ENCODE measurements at regions not wholly inside any gene's neighbourhood (a gene's known extent, or its start where the extent isn't known, plus 50 kb on each side); places are given as distances from the start of the nearest gene placed in this dataset.

- Histone ChIP-seq H3K27ac (no peak overlapping the region), H4K20me1 (ENCODE audit: insufficient read depth) (no peaks in the 10 kb centered on the region), H3K79me2 (ENCODE audit: low read depth) (no peaks in the 10 kb centered on the region), H3K36me3 (ENCODE audit: low read depth) (no peaks in the 10 kb centered on the region), H3K27me3 (ENCODE audit: insufficient read depth, low read depth) (peaks cover 32% of the 10 kb centered on the region), H3K4me3 (no peak overlapping the region), H2AFZ (no peak overlapping the region), H3K9me2 (ENCODE audit: insufficient read depth) (no peaks in the 10 kb centered on the region), H3K4me1 (replicated peaks; ENCODE audit: insufficient read depth) (no peaks in the 10 kb centered on the region), H3K4me2 (no peak overlapping the region), H3F3A (ENCODE audit: insufficient read depth, low read depth) (no peaks in the 10 kb centered on the region), H3K9me3 (ENCODE audit: insufficient read depth, low read depth) (no peaks in the 10 kb centered on the region)
- intact Hi-C loops (cut with micrococcal nuclease; ENCODE audit: unreplicated experiment): no loop called here
- BruUV-seq (replicated peaks): no TSS peak
- no peak for TF ChIP-seq CTCF (conservative IDR thresholded peaks at IDR 0.05)
- no peak for TF ChIP-seq EZH2 (IDR thresholded peaks at IDR 0.05; ENCODE audit: low read depth)
- ChIA-PET POLR2A (ENCODE audit: unreplicated experiment) (no interaction called here), CTCF (interaction anchor here (0.7 kb wide), 1 partner anchor 52 kb away, joined by 3 read pairs; no protein-coding TSS in a partner anchor)
- DNase-seq: peak in 1 of 2 experiments; percentile 14
These were observed 98.1 kb downstream of the LRRC30 start for GRCh38 chr18:7329016-7329415.

GRCh38 chr18:7332452-7332851 lies 101.6 kb downstream of the LRRC30 start:
- no TSS peak for BruUV-seq (replicated peaks)
- no peaks in the 10 kb centered on the region for H3K36me3 ChIP-seq (ENCODE audit: low read depth)
- POLR2A ChIA-PET (ENCODE audit: unreplicated experiment): no interaction called here

GRCh38 chr18:7333025-7333562 lies 102.2 kb downstream of the LRRC30 start:
- H3K4me2 ChIP-seq: no peak overlapping the region
- no peaks in the 10 kb centered on the region for H3K9me2 ChIP-seq (ENCODE audit: insufficient read depth)
- H3K4me3 ChIP-seq: no peak overlapping the region
- TF ChIP-seq CTCF (conservative IDR thresholded peaks at IDR 0.05) (no peak), EZH2 (IDR thresholded peaks at IDR 0.05; ENCODE audit: low read depth) (no peak)
- intact Hi-C loops (cut with micrococcal nuclease; ENCODE audit: unreplicated experiment): no loop called here
- ChIA-PET POLR2A (ENCODE audit: unreplicated experiment) (no interaction called here), CTCF (no interaction called here)
- H3K27ac ChIP-seq: no peak overlapping the region
- H3K4me1 ChIP-seq (replicated peaks; ENCODE audit: insufficient read depth): no peaks in the 10 kb centered on the region
- H2AFZ ChIP-seq: no peak overlapping the region
- no peaks in the 10 kb centered on the region for H3K79me2 ChIP-seq (ENCODE audit: low read depth)
- peaks cover 39% of the 10 kb centered on the region for H3K27me3 ChIP-seq (ENCODE audit: insufficient read depth, low read depth)
- no peaks in the 10 kb centered on the region for H4K20me1 ChIP-seq (ENCODE audit: insufficient read depth)
- H3F3A ChIP-seq (ENCODE audit: insufficient read depth, low read depth): no peaks in the 10 kb centered on the region
- no peaks in the 10 kb centered on the region for H3K36me3 ChIP-seq (ENCODE audit: low read depth)
- no peak for DNase-seq
- BruUV-seq (replicated peaks): no TSS peak
- no peaks in the 10 kb centered on the region for H3K9me3 ChIP-seq (ENCODE audit: insufficient read depth, low read depth)

More at GRCh38 chr18:7332452-7332851, 101.6 kb downstream of the LRRC30 start:
- H3K27me3 ChIP-seq (ENCODE audit: insufficient read depth, low read depth): peaks cover 36% of the 10 kb centered on the region
- CTCF ChIA-PET: interaction anchor here (0.6 kb wide), 1 partner anchor 155 kb away, joined by 3 read pairs; no protein-coding TSS in a partner anchor
- H2AFZ ChIP-seq: no peak overlapping the region
- no peak for TF ChIP-seq CTCF (conservative IDR thresholded peaks at IDR 0.05)
- no peak for TF ChIP-seq EZH2 (IDR thresholded peaks at IDR 0.05; ENCODE audit: low read depth)
- DNase-seq: no peak
- H3K27ac ChIP-seq: no peak overlapping the region
- no peak overlapping the region for H3K4me2 ChIP-seq
- no peak overlapping the region for H3K4me3 ChIP-seq
- H3K4me1 ChIP-seq (replicated peaks; ENCODE audit: insufficient read depth): no peaks in the 10 kb centered on the region
- H3K79me2 ChIP-seq (ENCODE audit: low read depth): no peaks in the 10 kb centered on the region
- intact Hi-C loops (cut with micrococcal nuclease; ENCODE audit: unreplicated experiment): no loop called here
- H3K9me3 ChIP-seq (ENCODE audit: insufficient read depth, low read depth): no peaks in the 10 kb centered on the region
- H3F3A ChIP-seq (ENCODE audit: insufficient read depth, low read depth): no peaks in the 10 kb centered on the region
- no peaks in the 10 kb centered on the region for H4K20me1 ChIP-seq (ENCODE audit: insufficient read depth)
- H3K9me2 ChIP-seq (ENCODE audit: insufficient read depth): no peaks in the 10 kb centered on the region

Data from PC-9 (cell line).